VCaP (cell line): ENCODE measurements at regions not wholly inside any gene's neighbourhood (a gene's known extent, or its start where the extent isn't known, plus 50 kb on each side); places are given as distances from the start of the nearest gene placed in this dataset.

ENCODE experiments used
- H3K27ac ChIP-seq: fragments of 450-650 bp; 2 replicates; pipeline ENCODE4 v1.5.1; 2017
- TF ChIP-seq, protein P1 (sequence below): fragments of 450-650 bp; conservative IDR thresholded peaks from 2 replicates; pipeline ENCODE4 v1.5.1; 2017; ENCODE audit warnings: mild to moderate bottlenecking, moderate library complexity

DNA sequence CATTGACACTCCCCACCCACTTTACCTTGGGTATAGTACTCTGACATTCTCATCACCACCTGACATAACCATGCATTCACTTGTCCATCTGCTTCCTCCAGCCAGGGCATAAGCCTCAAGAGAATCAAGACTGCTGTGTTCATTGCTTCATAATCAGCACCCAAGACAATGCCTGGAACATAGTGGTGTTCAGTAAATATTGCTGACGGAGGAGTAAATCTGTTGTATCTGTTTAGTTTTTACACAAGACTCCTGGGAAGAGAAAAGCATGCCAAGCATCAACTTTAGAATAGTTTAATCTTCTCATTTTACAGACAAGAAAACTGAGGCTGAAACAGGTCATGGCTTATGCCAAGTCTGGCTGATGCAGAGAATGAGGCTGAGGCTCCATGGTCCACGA is 173.9 kb upstream of the DUSP10 start:
- H3K27ac ChIP-seq, result no peak overlapping the region
- TF ChIP-seq, protein P1, sequence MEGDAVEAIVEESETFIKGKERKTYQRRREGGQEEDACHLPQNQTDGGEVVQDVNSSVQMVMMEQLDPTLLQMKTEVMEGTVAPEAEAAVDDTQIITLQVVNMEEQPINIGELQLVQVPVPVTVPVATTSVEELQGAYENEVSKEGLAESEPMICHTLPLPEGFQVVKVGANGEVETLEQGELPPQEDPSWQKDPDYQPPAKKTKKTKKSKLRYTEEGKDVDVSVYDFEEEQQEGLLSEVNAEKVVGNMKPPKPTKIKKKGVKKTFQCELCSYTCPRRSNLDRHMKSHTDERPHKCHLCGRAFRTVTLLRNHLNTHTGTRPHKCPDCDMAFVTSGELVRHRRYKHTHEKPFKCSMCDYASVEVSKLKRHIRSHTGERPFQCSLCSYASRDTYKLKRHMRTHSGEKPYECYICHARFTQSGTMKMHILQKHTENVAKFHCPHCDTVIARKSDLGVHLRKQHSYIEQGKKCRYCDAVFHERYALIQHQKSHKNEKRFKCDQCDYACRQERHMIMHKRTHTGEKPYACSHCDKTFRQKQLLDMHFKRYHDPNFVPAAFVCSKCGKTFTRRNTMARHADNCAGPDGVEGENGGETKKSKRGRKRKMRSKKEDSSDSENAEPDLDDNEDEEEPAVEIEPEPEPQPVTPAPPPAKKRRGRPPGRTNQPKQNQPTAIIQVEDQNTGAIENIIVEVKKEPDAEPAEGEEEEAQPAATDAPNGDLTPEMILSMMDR, result no peak

DNA sequence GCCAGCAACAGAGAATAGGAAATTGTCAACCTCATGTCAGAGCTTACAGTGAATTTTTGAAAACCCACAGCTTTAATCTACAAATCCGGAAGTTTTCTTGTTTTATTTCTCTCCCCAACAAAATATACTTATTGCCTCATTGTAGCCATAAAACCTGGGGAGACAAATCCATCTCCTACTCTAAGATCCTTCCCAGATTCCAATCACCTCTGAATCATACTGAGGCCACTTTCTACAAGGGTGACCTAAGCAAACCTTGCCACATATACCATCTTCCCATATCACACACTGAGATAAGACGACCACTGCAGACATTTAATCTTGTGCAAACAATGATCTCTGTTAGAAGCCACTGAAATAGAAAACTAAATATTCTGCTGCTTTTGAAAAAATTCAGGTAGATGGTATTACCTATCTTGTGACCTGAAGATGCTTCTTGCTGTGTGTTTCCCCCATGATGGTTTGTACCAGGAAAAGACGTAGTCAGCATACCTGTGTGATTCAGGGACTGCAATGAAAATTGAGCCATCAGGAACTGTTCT is 171.5 kb upstream of the DUSP10 start:
- H3K27ac ChIP-seq, result no peak overlapping the region
- TF ChIP-seq, protein P1, result no peak

DNA sequence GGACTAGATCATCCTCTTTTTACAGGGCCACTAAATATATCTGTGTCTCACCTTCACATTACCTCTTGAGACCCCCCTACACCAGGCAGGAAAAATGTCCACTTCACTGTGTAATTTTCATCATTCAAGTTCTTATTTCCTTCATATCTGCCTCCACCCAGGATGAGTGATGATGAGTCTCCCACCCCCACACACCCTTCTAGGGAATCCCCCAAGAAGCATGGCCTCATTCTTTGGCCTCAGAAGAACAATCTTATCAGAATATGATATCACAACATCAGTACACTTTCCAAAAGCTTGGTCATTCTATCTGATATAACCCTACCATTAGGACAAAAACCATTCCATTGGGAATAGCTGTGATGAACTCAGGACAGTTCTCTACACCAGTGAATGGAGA is 170.3 kb upstream of the DUSP10 start:
- H3K27ac ChIP-seq, result no peak overlapping the region
- TF ChIP-seq, protein P1, result no peak

DNA sequence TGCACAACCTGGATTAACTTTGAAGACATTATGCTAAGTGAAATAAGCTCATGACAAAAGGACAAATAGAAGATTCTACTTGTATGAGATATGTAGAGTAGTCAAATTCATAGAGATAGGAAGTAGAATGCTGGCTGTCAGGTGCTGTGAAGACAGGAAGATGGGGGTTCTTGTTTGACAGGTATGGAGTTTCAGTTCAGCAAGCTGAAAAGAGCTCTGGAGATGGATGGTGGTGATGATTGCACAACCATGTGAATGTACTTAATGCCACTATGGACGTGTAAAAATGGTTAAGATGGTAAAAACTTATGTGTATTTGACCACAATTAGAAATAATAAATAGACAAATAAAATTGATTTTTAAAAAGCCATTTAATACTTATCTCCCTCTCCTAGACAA is 169.8 kb upstream of the DUSP10 start:
- H3K27ac ChIP-seq, result no peak overlapping the region
- TF ChIP-seq, protein P1, result no peak

DNA sequence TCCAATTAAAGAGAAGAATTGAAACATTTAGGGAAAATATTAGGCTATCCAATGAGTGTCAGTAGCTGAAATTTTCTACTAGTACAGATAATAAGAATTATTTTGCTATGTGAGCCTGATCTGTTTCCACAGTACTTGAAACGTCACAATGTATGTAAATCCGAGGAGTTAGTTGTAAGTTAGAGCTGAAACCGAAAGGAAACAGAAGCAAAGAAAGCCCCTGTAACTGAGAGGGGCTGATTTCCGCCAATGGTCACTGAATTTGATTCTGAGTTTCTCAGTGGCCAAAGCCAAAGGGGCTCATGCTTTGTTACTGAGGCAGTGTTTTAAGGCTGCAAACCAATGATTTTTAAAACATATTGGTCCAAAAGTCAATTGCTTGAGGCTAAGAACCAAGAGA is 168.3 kb upstream of the DUSP10 start:
- no peak overlapping the region for H3K27ac ChIP-seq
- TF ChIP-seq, protein P1, result no peak

DNA sequence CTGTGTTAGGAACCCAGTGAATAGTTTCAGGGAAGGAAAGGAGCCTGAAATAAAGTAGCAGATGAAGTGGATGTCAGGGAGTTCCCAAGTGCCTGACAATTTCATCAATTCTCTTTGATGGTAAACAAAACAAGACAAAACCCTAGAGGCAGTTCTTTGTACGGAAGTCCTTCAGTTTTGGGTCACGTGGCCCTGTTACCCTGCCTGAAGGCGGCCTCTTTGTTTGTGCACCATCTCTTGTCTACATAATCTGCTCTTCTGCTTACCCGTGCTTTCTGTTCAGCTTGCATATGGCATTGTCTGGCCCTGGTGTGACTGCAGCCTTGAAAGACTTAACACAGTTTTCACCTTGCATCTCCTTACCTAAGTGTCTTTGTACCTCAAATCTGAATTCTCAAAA is 166.7 kb upstream of the DUSP10 start:
- TF ChIP-seq, protein P1, result no peak
- H3K27ac ChIP-seq, result no peak overlapping the region

DNA sequence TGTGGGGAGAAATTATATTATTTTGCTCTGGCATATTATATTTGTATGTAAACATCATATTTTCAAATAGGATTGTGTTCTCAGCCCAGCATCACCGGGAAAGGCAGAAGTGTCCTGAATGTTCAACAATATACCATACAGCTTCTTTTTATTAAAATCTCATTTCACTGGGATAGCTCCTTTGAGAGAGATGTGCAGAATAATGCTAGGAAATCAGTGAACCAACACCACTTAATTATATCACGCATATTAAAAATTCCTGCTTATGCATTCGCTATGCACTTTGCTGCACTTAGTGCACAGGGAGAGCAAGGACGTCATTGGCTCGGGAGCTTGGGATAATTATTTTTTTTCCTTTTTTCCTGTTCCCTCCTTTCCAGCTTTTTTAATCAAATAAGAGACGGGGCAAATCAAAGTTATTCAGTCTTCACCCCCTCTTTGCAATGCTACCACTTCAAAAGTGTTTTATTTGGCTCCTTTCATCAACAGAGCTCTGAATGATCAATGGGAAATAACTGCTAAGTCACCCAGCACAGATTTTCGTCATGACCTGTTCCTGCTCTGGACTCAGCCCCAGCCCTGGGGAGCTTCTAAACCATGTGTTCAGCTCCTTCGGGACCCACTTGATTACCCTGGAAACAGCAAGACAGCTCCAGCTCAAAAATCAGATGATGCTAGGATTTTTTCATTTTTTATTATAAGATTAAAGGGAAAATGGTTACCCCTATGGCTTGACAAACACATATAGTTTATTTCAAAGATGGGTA is 165.5 kb upstream of the DUSP10 start:
- H3K27ac ChIP-seq, result no peak overlapping the region
- TF ChIP-seq, protein P1, result no peak
